SU-DHL-6 (cell line): ENCODE measurements at regions not wholly inside any gene's neighbourhood (a gene's known extent, or its start where the extent isn't known, plus 50 kb on each side); places are given as distances from the start of the nearest gene placed in this dataset.

Experiments
- H2AFZ ChIP-seq: fragments of 200-600 bp; sonication (generic); 2 replicates; pipeline ENCODE4 v1.6.1; 2014; ENCODE audit warnings: low read depth, mild to moderate bottlenecking, moderate library complexity, mixed read lengths, antibody characterized with exemption, low read length; ENCODE audit not compliant: severe bottlenecking
- H3F3A ChIP-seq: fragments of 200-600 bp; shearing (Covaris generic); 2 replicates; pipeline ENCODE4 v1.6.0; 2016; ENCODE audit warnings: antibody characterized with exemption, mild to moderate bottlenecking; ENCODE audit not compliant: insufficient read depth
- H3K27ac ChIP-seq: fragments of 200-600 bp; sonication (generic); 2 replicates; pipeline ENCODE4 v1.5.1; 2016; ENCODE audit warnings: low read depth, mild to moderate bottlenecking, low read length, moderate library complexity, mixed read lengths
- H3K27me3 ChIP-seq: fragments of 200-600 bp; sonication (generic), shearing (Covaris generic); 2 replicates; pipeline ENCODE4 v1.6.0; 2014; ENCODE audit warnings: mild to moderate bottlenecking, low read length
- H3K36me3 ChIP-seq: fragments of 200-600 bp; sonication (generic); 2 replicates; pipeline ENCODE4 v1.6.1; 2014; ENCODE audit warnings: mild to moderate bottlenecking, low read length, mixed read lengths
- H3K4me2 ChIP-seq: fragments of 300-600, 200-600 bp; shearing (Covaris generic), sonication (generic); 2 replicates; pipeline ENCODE4 v1.6.0; 2014; ENCODE audit warnings: low read length, low read depth, mild to moderate bottlenecking; ENCODE audit not compliant: poor library complexity, severe bottlenecking
- H3K4me3 ChIP-seq: fragments of 200-600 bp; sonication (generic); 2 replicates; pipeline ENCODE4 v1.5.1; 2014; ENCODE audit warnings: antibody characterized with exemption, low read length, mild to moderate bottlenecking, mixed read lengths; ENCODE audit not compliant: insufficient read depth, poor library complexity, severe bottlenecking
- H3K79me2 ChIP-seq: fragments of 200-600 bp; sonication (generic); 2 replicates; pipeline ENCODE4 v1.6.1; 2014; ENCODE audit warnings: mild to moderate bottlenecking, low read length, moderate library complexity; ENCODE audit not compliant: insufficient read depth
- H3K9ac ChIP-seq: fragments of 200-600 bp; sonication (generic); 2 replicates; pipeline ENCODE4 v1.7.0; 2014; ENCODE audit warnings: mild to moderate bottlenecking, low read length
- H3K9me2 ChIP-seq: fragments of 200-600 bp; sonication (generic); replicated peaks from 2 replicates; pipeline ENCODE4 v1.6.1; 2014; ENCODE audit warnings: low read length; ENCODE audit not compliant: insufficient read depth
- H3K9me3 ChIP-seq: fragments of 200-600 bp; sonication (generic); 2 replicates; pipeline ENCODE4 v1.6.1; 2014; ENCODE audit warnings: low read length, mixed read lengths; ENCODE audit not compliant: insufficient read depth
- H4K20me1 ChIP-seq: fragments of 200-600 bp; sonication (generic); 2 replicates; pipeline ENCODE4 v1.6.1; 2014; ENCODE audit warnings: low read depth, mild to moderate bottlenecking, antibody characterized with exemption, low read length, moderate library complexity, mixed read lengths
- EZH2phosphoT487 ChIP-seq: fragments of 200-600 bp; sonication (generic), shearing (Covaris generic); conservative IDR thresholded peaks from 2 replicates; pipeline ENCODE4 v1.6.1; 2018; ENCODE audit warnings: mild to moderate bottlenecking, antibody characterized with exemption, low read length, moderate library complexity, mixed read lengths
- TF ChIP-seq, protein P1 (sequence below): fragments of 200-600 bp; sonication (generic); IDR thresholded peaks from one replicate; pipeline ENCODE4 v1.5.1; 2017; ENCODE audit warnings: antibody characterized with exemption, mild to moderate bottlenecking, low read length, moderate library complexity; ENCODE audit not compliant: insufficient read depth, poor library complexity, severe bottlenecking

- H3F3A ChIP-seq, result no peaks in the 10 kb centered on the region
- TF ChIP-seq, protein P1, sequence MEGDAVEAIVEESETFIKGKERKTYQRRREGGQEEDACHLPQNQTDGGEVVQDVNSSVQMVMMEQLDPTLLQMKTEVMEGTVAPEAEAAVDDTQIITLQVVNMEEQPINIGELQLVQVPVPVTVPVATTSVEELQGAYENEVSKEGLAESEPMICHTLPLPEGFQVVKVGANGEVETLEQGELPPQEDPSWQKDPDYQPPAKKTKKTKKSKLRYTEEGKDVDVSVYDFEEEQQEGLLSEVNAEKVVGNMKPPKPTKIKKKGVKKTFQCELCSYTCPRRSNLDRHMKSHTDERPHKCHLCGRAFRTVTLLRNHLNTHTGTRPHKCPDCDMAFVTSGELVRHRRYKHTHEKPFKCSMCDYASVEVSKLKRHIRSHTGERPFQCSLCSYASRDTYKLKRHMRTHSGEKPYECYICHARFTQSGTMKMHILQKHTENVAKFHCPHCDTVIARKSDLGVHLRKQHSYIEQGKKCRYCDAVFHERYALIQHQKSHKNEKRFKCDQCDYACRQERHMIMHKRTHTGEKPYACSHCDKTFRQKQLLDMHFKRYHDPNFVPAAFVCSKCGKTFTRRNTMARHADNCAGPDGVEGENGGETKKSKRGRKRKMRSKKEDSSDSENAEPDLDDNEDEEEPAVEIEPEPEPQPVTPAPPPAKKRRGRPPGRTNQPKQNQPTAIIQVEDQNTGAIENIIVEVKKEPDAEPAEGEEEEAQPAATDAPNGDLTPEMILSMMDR, result no peak
- no peak for TF ChIP-seq EZH2phosphoT487
- H3K27me3 ChIP-seq, result no peaks in the 10 kb centered on the region
- H2AFZ ChIP-seq, result no peak overlapping the region
- H3K79me2 ChIP-seq, result no peaks in the 10 kb centered on the region
- no peaks in the 10 kb centered on the region for H3K9me3 ChIP-seq
- no peaks in the 10 kb centered on the region for H3K36me3 ChIP-seq
- no peaks in the 10 kb centered on the region for H3K9me2 ChIP-seq
- no peak overlapping the region for H3K9ac ChIP-seq
- H3K4me3 ChIP-seq, result no peak overlapping the region
- no peaks in the 10 kb centered on the region for H4K20me1 ChIP-seq
- no peak overlapping the region for H3K27ac ChIP-seq
- no peak overlapping the region for H3K4me2 ChIP-seq
Measured at GRCh38 chr11:127080735-127081134, 80.2 kb upstream of the KIRREL3 start.

- Histone ChIP-seq H3K4me3 (no peak overlapping the region), H2AFZ (no peak overlapping the region), H3K9ac (no peak overlapping the region), H3K27ac (no peak overlapping the region), H3K9me3 (no peaks in the 10 kb centered on the region), H3F3A (no peaks in the 10 kb centered on the region), H4K20me1 (no peaks in the 10 kb centered on the region), H3K79me2 (no peaks in the 10 kb centered on the region), H3K27me3 (no peaks in the 10 kb centered on the region), H3K36me3 (no peaks in the 10 kb centered on the region), H3K4me2 (no peak overlapping the region), H3K9me2 (no peaks in the 10 kb centered on the region)
- TF ChIP-seq, protein P1, result no peak
- no peak for TF ChIP-seq EZH2phosphoT487
Measured at GRCh38 chr11:127075758-127076157, 75.2 kb upstream of the KIRREL3 start.

DNA sequence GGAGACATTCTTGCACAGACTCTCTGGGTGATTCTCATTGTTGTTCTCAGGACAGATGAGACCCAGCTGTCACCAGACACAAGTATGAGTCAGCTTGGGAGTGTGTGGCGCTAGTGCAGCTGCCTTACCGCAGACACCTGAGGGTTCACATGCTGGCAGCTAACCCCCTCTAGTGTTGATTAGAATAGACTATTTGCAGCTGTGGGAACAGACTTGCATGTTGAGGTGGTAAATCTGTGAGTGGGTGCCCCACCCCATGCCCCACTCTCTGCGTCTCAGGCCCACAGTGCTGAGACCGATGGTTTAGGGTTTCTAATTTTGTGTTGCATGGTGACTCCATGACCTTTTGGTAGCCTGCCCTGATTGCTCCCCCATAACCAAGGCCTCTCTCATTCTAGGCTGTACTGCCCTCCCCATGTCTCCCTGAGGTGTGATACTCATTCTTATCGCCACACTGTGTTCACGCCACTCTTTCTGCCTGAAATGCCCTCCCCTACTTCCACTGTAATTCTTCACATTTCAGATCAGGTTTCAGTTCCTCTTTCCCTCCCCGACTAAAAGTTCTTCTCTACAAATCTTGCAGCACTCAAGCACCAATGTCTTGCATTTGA is 73.7 kb upstream of the KIRREL3 start:
- H3K4me2 ChIP-seq, result no peak overlapping the region
- TF ChIP-seq EZH2phosphoT487, result no peak
- TF ChIP-seq, protein P1, result no peak
- no peaks in the 10 kb centered on the region for H3K79me2 ChIP-seq
- no peaks in the 10 kb centered on the region for H3K9me3 ChIP-seq
- H3K9ac ChIP-seq, result no peak overlapping the region
- no peak overlapping the region for H2AFZ ChIP-seq
- no peak overlapping the region for H3K4me3 ChIP-seq
- H3K27ac ChIP-seq, result no peak overlapping the region
- H3K36me3 ChIP-seq, result no peaks in the 10 kb centered on the region
- no peaks in the 10 kb centered on the region for H3F3A ChIP-seq
- H4K20me1 ChIP-seq, result no peaks in the 10 kb centered on the region
- no peaks in the 10 kb centered on the region for H3K27me3 ChIP-seq
- no peaks in the 10 kb centered on the region for H3K9me2 ChIP-seq
